Upper lobe of left lung (tissue), 4 donors: ENCODE measurements at regions not wholly inside any gene's neighbourhood (a gene's known extent, or its start where the extent isn't known, plus 50 kb on each side); places are given as distances from the start of the nearest gene placed in this dataset.

Experiments
- POLR2A ChIP-seq, 4 donors: fragments of 450-650 bp; IDR thresholded peaks; one replicate each; pipeline ENCODE4 v1.5.1; 2016 to 2017; ENCODE audit warnings: antibody characterized with exemption in 4 of 4, mild to moderate bottlenecking in 2 of 4
- POLR2AphosphoS5 ChIP-seq, 2 donors: sonication (generic); formaldehyde crosslinking; IDR thresholded peaks; one replicate each; pipeline ENCODE4 v1.5.1; 2017; ENCODE audit warnings: antibody characterized with exemption in 2 of 2
- TF ChIP-seq, protein P1 (sequence below), 6 experiments: fragments of 450-650 bp in 4 of 6; fragments of 200-600 bp in 2 of 6; sonication (generic) in 2 of 6; IDR thresholded peaks; one replicate each; pipeline ENCODE4 v1.5.1; 2016 to 2019; ENCODE audit warnings: antibody characterized with exemption in 6 of 6

DNA sequence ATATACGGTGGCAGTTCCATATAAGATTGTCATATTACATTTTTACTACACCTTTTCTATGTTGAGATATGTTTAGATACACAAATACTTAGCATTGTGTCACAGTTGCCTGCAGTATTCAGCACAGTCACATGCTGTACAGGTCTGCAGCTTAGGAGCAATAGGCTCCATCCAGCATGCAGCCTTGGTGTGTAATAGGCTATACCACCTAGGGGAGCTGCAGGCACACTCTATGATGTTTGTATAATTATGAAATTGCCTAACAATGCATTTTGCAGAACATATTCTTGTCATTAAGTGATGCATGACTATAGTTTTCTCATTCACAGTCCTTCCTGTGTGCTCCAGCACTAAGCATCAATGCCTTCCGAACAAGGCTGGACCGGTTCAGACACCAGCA, 133.4 kb downstream of the NDUFA10 start:
- TF ChIP-seq, protein P1, sequence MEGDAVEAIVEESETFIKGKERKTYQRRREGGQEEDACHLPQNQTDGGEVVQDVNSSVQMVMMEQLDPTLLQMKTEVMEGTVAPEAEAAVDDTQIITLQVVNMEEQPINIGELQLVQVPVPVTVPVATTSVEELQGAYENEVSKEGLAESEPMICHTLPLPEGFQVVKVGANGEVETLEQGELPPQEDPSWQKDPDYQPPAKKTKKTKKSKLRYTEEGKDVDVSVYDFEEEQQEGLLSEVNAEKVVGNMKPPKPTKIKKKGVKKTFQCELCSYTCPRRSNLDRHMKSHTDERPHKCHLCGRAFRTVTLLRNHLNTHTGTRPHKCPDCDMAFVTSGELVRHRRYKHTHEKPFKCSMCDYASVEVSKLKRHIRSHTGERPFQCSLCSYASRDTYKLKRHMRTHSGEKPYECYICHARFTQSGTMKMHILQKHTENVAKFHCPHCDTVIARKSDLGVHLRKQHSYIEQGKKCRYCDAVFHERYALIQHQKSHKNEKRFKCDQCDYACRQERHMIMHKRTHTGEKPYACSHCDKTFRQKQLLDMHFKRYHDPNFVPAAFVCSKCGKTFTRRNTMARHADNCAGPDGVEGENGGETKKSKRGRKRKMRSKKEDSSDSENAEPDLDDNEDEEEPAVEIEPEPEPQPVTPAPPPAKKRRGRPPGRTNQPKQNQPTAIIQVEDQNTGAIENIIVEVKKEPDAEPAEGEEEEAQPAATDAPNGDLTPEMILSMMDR (IDR thresholded peaks at IDR 0.05), result no peak
- TF ChIP-seq POLR2AphosphoS5 (IDR thresholded peaks at IDR 0.05) (no peak), POLR2A (IDR thresholded peaks at IDR 0.05) (no peak)
